ENCODE measurements at regions not wholly inside any gene's neighbourhood (a gene's known extent, or its start where the extent isn't known, plus 50 kb on each side); places are given as distances from the start of the nearest gene placed in this dataset.
A peak's percentile ranks its signal among the peaks of the same experiment; 100 is the strongest.

GRCh38 chr15:39451871-39452270, 129.0 kb upstream of the THBS1 start:
- intact Hi-C loops (cut with micrococcal nuclease): no loop called here
- DNase-seq (ENCODE audit: low read depth, low spot score): no peak

More at GRCh38 chr15:39451871-39452270, 129.0 kb upstream of the THBS1 start:
- no TSS peak for BruUV-seq (replicated peaks)
- H3K4me2 ChIP-seq (ENCODE audit: insufficient read depth, low read length): no peak overlapping the region
- H3K36me3 ChIP-seq (ENCODE audit: control insufficient read depth in 2 of 2, extremely low read depth in 1 of 2, insufficient read depth in 2 of 2, low read length in 2 of 2): no peaks in the 10 kb centered on the region
- peaks cover 2% of the 10 kb centered on the region for H3K4me1 ChIP-seq (ENCODE audit: control insufficient read depth, extremely low read depth, insufficient read depth, low read length)
- FAIRE-seq: no peak
- no peaks in the 10 kb centered on the region for H3K9me3 ChIP-seq (replicated peaks; ENCODE audit: control insufficient read depth, insufficient read depth, low read length)
- H3K9ac ChIP-seq (replicated peaks; ENCODE audit: extremely low read depth, insufficient read depth, low read length): no peak overlapping the region
- no peaks in the 10 kb centered on the region for H3K9me1 ChIP-seq (replicated peaks; ENCODE audit: control insufficient read depth, extremely low read depth, insufficient read depth, low read length)
- dilution Hi-C loops (cut with MboI; ENCODE audit: extremely low pct_ligation_motif_present, low sequenced_read_pairs): no loop called here
- H4K20me1 ChIP-seq (replicated peaks; ENCODE audit: control insufficient read depth, extremely low read depth, insufficient read depth, low read length): no peaks in the 10 kb centered on the region
- H2AFZ ChIP-seq (ENCODE audit: low read depth, low read length): peak overlapping the region; percentile 73
- H3K4me3 ChIP-seq (replicated peaks in 1 of 3; ENCODE audit: insufficient read depth in 1 of 3, low read depth in 1 of 3, low read length in 3 of 3): no peak overlapping the region
- TF ChIP-seq POLR2AphosphoS5 (IDR thresholded peaks at IDR 0.05; ENCODE audit: insufficient read depth, low read depth, low read length) (no peak), CTCF (IDR thresholded peaks at IDR 0.05; ENCODE audit: extremely low read depth in 1 of 2, insufficient read depth in 1 of 2, low read depth in 1 of 2, low read length in 2 of 2) (no peak), FOS (IDR thresholded peaks at IDR 0.05; ENCODE audit: borderline replicate concordance, insufficient read depth, low read length) (no peak), EZH2 (IDR thresholded peaks at IDR 0.05; ENCODE audit: borderline replicate concordance, low read depth, low read length, severe bottlenecking) (no peak), POLR2A (IDR thresholded peaks at IDR 0.05; ENCODE audit: low read depth, low read length) (no peak), GATA2 (IDR thresholded peaks at IDR 0.05; ENCODE audit: insufficient read depth, insufficient read length, low read depth, low read length) (no peak), JUN (IDR thresholded peaks at IDR 0.05; ENCODE audit: borderline replicate concordance, insufficient read depth, insufficient read length, low read depth) (no peak), MAX (IDR thresholded peaks at IDR 0.05; ENCODE audit: insufficient read depth, insufficient read length) (no peak), MYC (IDR thresholded peaks at IDR 0.05; ENCODE audit: low read depth, low read length) (no peak)
- no peaks in the 10 kb centered on the region for H3K79me2 ChIP-seq (ENCODE audit: control insufficient read depth, insufficient read depth, low read length)
- no peak overlapping the region for H3K27ac ChIP-seq (ENCODE audit: insufficient read depth, low read depth, low read length)
- POLR2A ChIA-PET: no interaction called here
- CTCF ChIA-PET: interaction anchor here (0.8 to 4.0 kb wide), 2 partner anchors 11 to 14 kb away, joined by 3 to 19 read pairs; no protein-coding TSS in a partner anchor
- no peaks in the 10 kb centered on the region for H3K27me3 ChIP-seq (ENCODE audit: control insufficient read depth in 2 of 2, insufficient read depth in 2 of 2, low read length in 2 of 2)

Data from endothelial cell of umbilical vein (primary cell).